GM12892 (cell line): ENCODE measurements at regions not wholly inside any gene's neighbourhood (a gene's known extent, or its start where the extent isn't known, plus 50 kb on each side); places are given as distances from the start of the nearest gene placed in this dataset.

ENCODE experiments used
- DNase-seq: peaks from one replicate; pipeline ENCODE4 v3.0.0; 2011; ENCODE audit not compliant: insufficient read length
- FAIRE-seq: peaks from 2 replicates; lab custom pipeline; 2011; peaks lifted over from hg19 to GRCh38; lab: Jason Lieb, UNC
- POLR2A ChIP-seq: IDR thresholded peaks from 2 replicates; pipeline ENCODE4 v1.6.1; 2011; ENCODE audit warnings: low read depth, low read length, control low read depth
- POLR2AphosphoS5 ChIP-seq: IDR thresholded peaks from 2 replicates; pipeline ENCODE4 v1.6.1; 2011; ENCODE audit warnings: low read depth, low read length, control low read depth
- TAF1 ChIP-seq: IDR thresholded peaks from 2 replicates; pipeline ENCODE4 v1.6.1; 2011; ENCODE audit warnings: low read depth, mild to moderate bottlenecking, control low read depth, low read length, borderline replicate concordance

GRCh38 chr16:35365675-35366074 lies 1906.3 kb downstream of the TP53TG3F start:
- no peak for FAIRE-seq
- TF ChIP-seq POLR2AphosphoS5 = no peak
- TF ChIP-seq POLR2A = no peak
- TF ChIP-seq TAF1 = no peak
- DNase-seq = no peak

GRCh38 chr16:35370617-35371016 lies 1911.2 kb downstream of the TP53TG3F start:
- TF ChIP-seq TAF1 (no peak), POLR2A (no peak)
- no peak for DNase-seq
- no peak for FAIRE-seq

GRCh38 chr16:35377142-35377541 lies 1917.7 kb downstream of the TP53TG3F start:
- DNase-seq = no peak
- FAIRE-seq = no peak
- no peak for TF ChIP-seq POLR2A
- TF ChIP-seq TAF1 = no peak
- TF ChIP-seq POLR2AphosphoS5 = no peak

- TF ChIP-seq TAF1 (no peak), POLR2A (no peak), POLR2AphosphoS5 (no peak)
- DNase-seq (no peak), FAIRE-seq (no peak)
Observed at GRCh38 chr16:35386619-35387018, 1927.2 kb downstream of the TP53TG3F start.

- DNase-seq = no peak
- TF ChIP-seq POLR2AphosphoS5 (no peak), POLR2A (no peak), TAF1 (no peak)
- no peak for FAIRE-seq
Observed at GRCh38 chr16:35391328-35391727, 1931.9 kb downstream of the TP53TG3F start.

GRCh38 chr16:35398180-35398579 lies 1938.8 kb downstream of the TP53TG3F start:
- DNase-seq (no peak), FAIRE-seq (no peak)
- TF ChIP-seq POLR2AphosphoS5 (no peak), TAF1 (no peak), POLR2A (no peak)

GRCh38 chr16:35399133-35399532 lies 1939.7 kb downstream of the TP53TG3F start:
- DNase-seq (no peak), FAIRE-seq (no peak)
- TF ChIP-seq POLR2A = no peak
- TF ChIP-seq POLR2AphosphoS5 = no peak
- no peak for TF ChIP-seq TAF1

GRCh38 chr16:35404273-35404672 lies 1944.9 kb downstream of the TP53TG3F start:
- TF ChIP-seq POLR2AphosphoS5 (no peak), POLR2A (no peak), TAF1 (no peak)
- DNase-seq (no peak), FAIRE-seq (no peak)

GRCh38 chr16:35405526-35405925 lies 1946.1 kb downstream of the TP53TG3F start:
- FAIRE-seq (no peak), DNase-seq (no peak)
- TF ChIP-seq TAF1 (no peak), POLR2A (no peak), POLR2AphosphoS5 (no peak)

GRCh38 chr16:35409503-35409902 lies 1950.1 kb downstream of the TP53TG3F start:
- TF ChIP-seq POLR2AphosphoS5 = no peak
- no peak for TF ChIP-seq TAF1
- TF ChIP-seq POLR2A = no peak
- DNase-seq (no peak), FAIRE-seq (no peak)

GRCh38 chr16:35410438-35410837 lies 1951.0 kb downstream of the TP53TG3F start:
- TF ChIP-seq POLR2A (no peak), POLR2AphosphoS5 (no peak), TAF1 (no peak)
- DNase-seq = no peak
- no peak for FAIRE-seq

- FAIRE-seq = no peak
- no peak for TF ChIP-seq TAF1
- no peak for TF ChIP-seq POLR2A
- no peak for TF ChIP-seq POLR2AphosphoS5
- DNase-seq = no peak
Observed at GRCh38 chr16:35411156-35411555, 1951.7 kb downstream of the TP53TG3F start.

- FAIRE-seq = no peak
- TF ChIP-seq TAF1 (no peak), POLR2A (no peak)
- DNase-seq = no peak
Observed at GRCh38 chr16:35414139-35414538, 1954.7 kb downstream of the TP53TG3F start.
